GM23338 (cell line): ENCODE measurements at regions not wholly inside any gene's neighbourhood (a gene's known extent, or its start where the extent isn't known, plus 50 kb on each side); places are given as distances from the start of the nearest gene placed in this dataset.

Source experiments
- ATAC-seq: fragments of 200-7000 bp; cut with Tn5 transposase; 3 replicates; pipeline ENCODE4 v1.9.1; 2020
- DNase-seq: peaks from one replicate; pipeline ENCODE4 v3.0.0-alpha.2; 2015; ENCODE audit warnings: low spot score
- H2AFZ ChIP-seq: fragments of 200-600 bp; sonication (generic); 2 replicates; pipeline ENCODE4 v1.8.0; 2016; ENCODE audit warnings: antibody characterized with exemption, mild to moderate bottlenecking, moderate library complexity
- H3F3A ChIP-seq: fragments of 200-600 bp; sonication (generic); replicated peaks from 2 replicates; pipeline ENCODE4 v1.8.0; 2017; ENCODE audit warnings: antibody characterized with exemption, mixed run types, low read depth
- H3K27ac ChIP-seq: fragments of 200-600 bp; sonication (generic); 2 replicates; pipeline ENCODE4 v1.6.1; 2016; ENCODE audit warnings: low read depth
- H3K27me3 ChIP-seq: fragments of 200-600 bp; sonication (generic); 2 replicates; pipeline ENCODE4 v1.8.0; 2016; ENCODE audit warnings: mild to moderate bottlenecking, mixed run types, moderate library complexity; ENCODE audit not compliant: insufficient read depth
- H3K36me3 ChIP-seq: fragments of 200-600 bp; sonication (generic); 2 replicates; pipeline ENCODE4 v1.8.0; 2016; ENCODE audit warnings: mild to moderate bottlenecking; ENCODE audit not compliant: insufficient read depth
- H3K4me1 ChIP-seq: fragments of 200-600 bp; sonication (generic); 2 replicates; pipeline ENCODE4 v1.8.0; 2016; ENCODE audit warnings: mild to moderate bottlenecking, moderate library complexity; ENCODE audit not compliant: insufficient read depth
- H3K4me2 ChIP-seq: fragments of 200-600 bp; sonication (generic); 2 replicates; pipeline ENCODE4 v1.7.1; 2017; ENCODE audit warnings: mixed run types
- H3K4me3 ChIP-seq: fragments of 200-600 bp; sonication (generic); 2 replicates; pipeline ENCODE4 v1.6.1; 2016; ENCODE audit warnings: mixed run types
- H3K79me2 ChIP-seq: fragments of 200-600 bp; sonication (generic); replicated peaks from 2 replicates; pipeline ENCODE4 v1.8.0; 2017; ENCODE audit warnings: mild to moderate bottlenecking; ENCODE audit not compliant: insufficient read depth
- H3K9me2 ChIP-seq: fragments of 200-600 bp; sonication (generic); 2 replicates; pipeline ENCODE4 v1.8.0; 2017; ENCODE audit not compliant: insufficient read depth
- H4K20me1 ChIP-seq: fragments of 200-600 bp; sonication (generic); replicated peaks from 2 replicates; pipeline ENCODE4 v1.8.0; 2017; ENCODE audit warnings: mild to moderate bottlenecking; ENCODE audit not compliant: insufficient read depth
- H3K27ac Mint-ChIP-seq: 2 replicates; pipeline ENCODE4 v1.8.0; 2020; ENCODE audit warnings: inconsistent platforms, mild to moderate bottlenecking, moderate library complexity, mixed read lengths
- H3K27me3 Mint-ChIP-seq: 3 replicates; pipeline ENCODE4 v1.8.0; 2022; ENCODE audit warnings: low read depth, mild to moderate bottlenecking, moderate library complexity, mixed read lengths, inconsistent platforms; ENCODE audit not compliant: insufficient read depth, poor library complexity
- H3K36me3 Mint-ChIP-seq: 3 replicates; pipeline ENCODE4 v1.8.0; 2021; ENCODE audit warnings: low read depth, mild to moderate bottlenecking, inconsistent platforms, moderate library complexity, mixed read lengths
- H3K4me1 Mint-ChIP-seq: 3 replicates; pipeline ENCODE4 v1.8.0; 2020; ENCODE audit warnings: mild to moderate bottlenecking, inconsistent platforms, mixed read lengths
- H3K4me3 Mint-ChIP-seq: 3 replicates; pipeline ENCODE4 v1.8.0; 2021; ENCODE audit warnings: moderate library complexity, mild to moderate bottlenecking, inconsistent platforms, mixed read lengths
- H3K9me3 Mint-ChIP-seq: 3 replicates; pipeline ENCODE4 v1.8.0; 2020; ENCODE audit warnings: moderate library complexity, mild to moderate bottlenecking, inconsistent platforms, mixed read lengths
- CREB1 ChIP-seq: fragments of 250-450 bp; sonication (Bioruptor Pico); IDR thresholded peaks from 2 replicates; pipeline ENCODE4 v1.5.0; 2020; ENCODE audit warnings: low read depth, mild to moderate bottlenecking, moderate library complexity
- ETS1 ChIP-seq: IDR thresholded peaks from 2 replicates; pipeline ENCODE4 v1.6.1; 2016; ENCODE audit warnings: antibody characterized with exemption
- EZH2 ChIP-seq: fragments of 200-600 bp; sonication (generic); IDR thresholded peaks from one replicate; pipeline ENCODE4 v1.8.0; 2017; ENCODE audit warnings: antibody characterized with exemption, mild to moderate bottlenecking, low read depth; ENCODE audit not compliant: unreplicated experiment
- EZH2phosphoT487 ChIP-seq: fragments of 200-600 bp; sonication (generic); IDR thresholded peaks from one replicate; pipeline ENCODE4 v1.8.1; 2018; ENCODE audit warnings: antibody characterized with exemption; ENCODE audit not compliant: unreplicated experiment
- JUNB ChIP-seq: IDR thresholded peaks from one replicate; pipeline ENCODE4 v1.6.1; 2016; ENCODE audit warnings: antibody characterized with exemption; ENCODE audit not compliant: unreplicated experiment
- NANOG ChIP-seq: IDR thresholded peaks from 2 replicates; pipeline ENCODE4 v1.6.1; 2016; ENCODE audit warnings: antibody characterized with exemption, borderline replicate concordance
- POLR2AphosphoS5 ChIP-seq: IDR thresholded peaks from 2 replicates; pipeline ENCODE4 v1.6.1; 2016; ENCODE audit warnings: antibody characterized with exemption, low read depth
- STAT1 ChIP-seq: IDR thresholded peaks from one replicate; pipeline ENCODE4 v1.6.1; 2016; ENCODE audit warnings: antibody characterized with exemption; ENCODE audit not compliant: unreplicated experiment
- ZNF462 ChIP-seq: fragments of 250-450 bp; sonication (Bioruptor Pico); IDR thresholded peaks from 2 replicates; pipeline ENCODE4 v1.5.0; 2020; ENCODE audit warnings: mild to moderate bottlenecking, moderate library complexity

- TF ChIP-seq ZNF462 (CRISPR knock-in tag) (no peak), JUNB (no peak), EZH2 (no peak), NANOG (no peak), POLR2AphosphoS5 (no peak)
Observed at GRCh38 chr12:69087986-69088385, 151.4 kb upstream of the CPSF6 start (continued).

- H3F3A ChIP-seq: no peaks in the 10 kb centered on the region
- no peaks in the 10 kb centered on the region for H3K79me2 ChIP-seq
- H3K36me3 Mint-ChIP-seq: no peaks in the 10 kb centered on the region
- no peak overlapping the region for H3K4me3 Mint-ChIP-seq
- DNase-seq (no peak), ATAC-seq (peak; percentile 31)
- H3K4me1 ChIP-seq: peaks cover 10% of the 10 kb centered on the region
- 0 out of 2 replicates have a peak overlapping the region, but pooled peaks have one; percentile 0 for H3K4me2 ChIP-seq
- peak overlapping the region; percentile 64; the same call in 1 of the 2 replicates for H2AFZ ChIP-seq
- no peaks in the 10 kb centered on the region for H3K27me3 ChIP-seq
- no peak overlapping the region for H3K27ac Mint-ChIP-seq
- H3K9me2 ChIP-seq: 0 out of 2 replicates have a peak, but pooled peaks cover 5% of the 10 kb centered on the region
- no peaks in the 10 kb centered on the region for H3K9me3 Mint-ChIP-seq
- no peaks in the 10 kb centered on the region for H3K27me3 Mint-ChIP-seq
- no peaks in the 10 kb centered on the region for H4K20me1 ChIP-seq
- H3K4me3 ChIP-seq: no peak overlapping the region
- no peaks in the 10 kb centered on the region for H3K36me3 ChIP-seq
- H3K27ac ChIP-seq: peak overlapping the region; percentile 46
- H3K4me1 Mint-ChIP-seq: peaks cover 19% of the 10 kb centered on the region
- no peak for TF ChIP-seq EZH2phosphoT487
- TF ChIP-seq NANOG: no peak
- no peak for TF ChIP-seq CREB1
- TF ChIP-seq ETS1: no peak
- TF ChIP-seq JUNB: no peak
- TF ChIP-seq ZNF462 (CRISPR knock-in tag): no peak
- no peak for TF ChIP-seq STAT1
- no peak for TF ChIP-seq EZH2
Observed at GRCh38 chr12:69090722-69091121, 148.6 kb upstream of the CPSF6 start.
